ENCODE measurements at regions not wholly inside any gene's neighbourhood (a gene's known extent, or its start where the extent isn't known, plus 50 kb on each side); places are given as distances from the start of the nearest gene placed in this dataset.

- H3K27ac ChIP-seq (ENCODE audit: low read depth, low read length, poor library complexity, severe bottlenecking): no peak overlapping the region
- ChIA-PET CTCF (no interaction called here), POLR2A (ENCODE audit: low non-redundant PET) (no interaction called here)
- BruUV-seq (replicated peaks): no TSS peak
- TF ChIP-seq EZH2 (IDR thresholded peaks at IDR 0.05; ENCODE audit: borderline replicate concordance, low read depth, low read length, poor library complexity, severe bottlenecking): no peak
- TF ChIP-seq CTCF (conservative IDR thresholded peaks at IDR 0.05; ENCODE audit: low read depth, low read length): no peak
- no peak for DNase-seq (ENCODE audit: low spot score)
- no peaks in the 10 kb centered on the region for H3K27me3 ChIP-seq (replicated peaks; ENCODE audit: insufficient read depth, low read depth, low read length, poor library complexity)
- H3K4me3 ChIP-seq (ENCODE audit: low read depth, low read length, poor library complexity, severe bottlenecking): no peak overlapping the region
- no peaks in the 10 kb centered on the region for H3K4me1 ChIP-seq (ENCODE audit: insufficient read depth, low read length, poor library complexity, severe bottlenecking)
- no peaks in the 10 kb centered on the region for H3K9me3 ChIP-seq (ENCODE audit: low read depth, low read length, poor library complexity, severe bottlenecking)
- no peaks in the 10 kb centered on the region for H3K36me3 ChIP-seq (ENCODE audit: insufficient read depth, low read length, poor library complexity, severe bottlenecking)
- intact Hi-C loops (cut with micrococcal nuclease; ENCODE audit: unreplicated experiment): no loop called here
Measured at GRCh38 chr2:18408638-18409037, 151.8 kb downstream of the RDH14 start.

GRCh38 chr2:18406219-18406618 lies 154.2 kb downstream of the RDH14 start:
- intact Hi-C loops (cut with micrococcal nuclease; ENCODE audit: unreplicated experiment): no loop called here
- H3K4me3 ChIP-seq (ENCODE audit: low read depth, low read length, poor library complexity, severe bottlenecking): no peak overlapping the region
- no peak for DNase-seq (ENCODE audit: low spot score)
- H3K36me3 ChIP-seq (ENCODE audit: insufficient read depth, low read length, poor library complexity, severe bottlenecking): no peaks in the 10 kb centered on the region
- H3K9me3 ChIP-seq (ENCODE audit: low read depth, low read length, poor library complexity, severe bottlenecking): no peaks in the 10 kb centered on the region
- TF ChIP-seq EZH2 (IDR thresholded peaks at IDR 0.05; ENCODE audit: borderline replicate concordance, low read depth, low read length, poor library complexity, severe bottlenecking) (no peak), CTCF (conservative IDR thresholded peaks at IDR 0.05; ENCODE audit: low read depth, low read length) (no peak)
- H3K4me1 ChIP-seq (ENCODE audit: insufficient read depth, low read length, poor library complexity, severe bottlenecking): no peaks in the 10 kb centered on the region
- H3K27me3 ChIP-seq (replicated peaks; ENCODE audit: insufficient read depth, low read depth, low read length, poor library complexity): no peaks in the 10 kb centered on the region
- no peak overlapping the region for H3K27ac ChIP-seq (ENCODE audit: low read depth, low read length, poor library complexity, severe bottlenecking)
- ChIA-PET CTCF (no interaction called here), POLR2A (ENCODE audit: low non-redundant PET) (no interaction called here)
- BruUV-seq (replicated peaks): no TSS peak

- Histone ChIP-seq H3K9me3 (ENCODE audit: low read depth, low read length, poor library complexity, severe bottlenecking) (no peaks in the 10 kb centered on the region), H3K36me3 (ENCODE audit: insufficient read depth, low read length, poor library complexity, severe bottlenecking) (no peaks in the 10 kb centered on the region), H3K4me1 (ENCODE audit: insufficient read depth, low read length, poor library complexity, severe bottlenecking) (no peaks in the 10 kb centered on the region), H3K27me3 (replicated peaks; ENCODE audit: insufficient read depth, low read depth, low read length, poor library complexity) (no peaks in the 10 kb centered on the region), H3K4me3 (ENCODE audit: low read depth, low read length, poor library complexity, severe bottlenecking) (no peak overlapping the region), H3K27ac (ENCODE audit: low read depth, low read length, poor library complexity, severe bottlenecking) (no peak overlapping the region)
- TF ChIP-seq EZH2 (IDR thresholded peaks at IDR 0.05; ENCODE audit: borderline replicate concordance, low read depth, low read length, poor library complexity, severe bottlenecking) (no peak), CTCF (conservative IDR thresholded peaks at IDR 0.05; ENCODE audit: low read depth, low read length) (peak; percentile 83)
- CTCF ChIA-PET: interaction anchor here (0.6 to 0.7 kb wide), 3 partner anchors 10 to 13 kb away, joined by 3 to 4 read pairs (median 3); no protein-coding TSS in a partner anchor
- intact Hi-C loops (cut with micrococcal nuclease; ENCODE audit: unreplicated experiment): no loop called here
- POLR2A ChIA-PET (ENCODE audit: low non-redundant PET): no interaction called here
- peak; percentile 63 for DNase-seq (ENCODE audit: low spot score)
- no TSS peak for BruUV-seq (replicated peaks)
Measured at GRCh38 chr2:18404708-18405107, 155.7 kb downstream of the RDH14 start.

All from A673 (cell line).